ENCODE measurements at regions not wholly inside any gene's neighbourhood (a gene's known extent, or its start where the extent isn't known, plus 50 kb on each side); places are given as distances from the start of the nearest gene placed in this dataset.

GRCh38 chr18:41410006-41410405 lies 545.0 kb upstream of the PIK3C3 start:
- Histone ChIP-seq H3K27ac (no peak overlapping the region), H3F3A (ENCODE audit: low read depth) (no peaks in the 10 kb centered on the region), H3K4me1 (peaks cover 4% of the 10 kb centered on the region), H3K36me3 (no peaks in the 10 kb centered on the region), H3K9me3 (ENCODE audit: low read depth) (no peaks in the 10 kb centered on the region), H4K20me1 (ENCODE audit: low read depth) (no peaks in the 10 kb centered on the region), H3K27me3 (peaks cover 7% of the 10 kb centered on the region), H2AFZ (replicated peaks) (no peak overlapping the region), H3K4me2 (no peak overlapping the region), H3K9ac (no peak overlapping the region), H3K4me3 (no peak overlapping the region), H3K79me2 (ENCODE audit: low read depth) (no peaks in the 10 kb centered on the region)
- no peak overlapping the region for H3K4me3 Mint-ChIP-seq
- no peak for DNase-seq (ENCODE audit: low spot score)
- no peaks in the 10 kb centered on the region for H3K27me3 Mint-ChIP-seq (ENCODE audit: insufficient read depth, low read depth)
- TF ChIP-seq EZH2 (IDR thresholded peaks at IDR 0.05) (no peak), CTCF (IDR thresholded peaks at IDR 0.05) (no peak), EZH2phosphoT487 (IDR thresholded peaks at IDR 0.05) (no peak)
- H3K9me3 Mint-ChIP-seq = peaks cover 3% of the 10 kb centered on the region
- H3K4me1 Mint-ChIP-seq = peaks cover 4% of the 10 kb centered on the region
- H3K36me3 Mint-ChIP-seq = no peaks in the 10 kb centered on the region
- no peak overlapping the region for H3K27ac Mint-ChIP-seq

- Mint-ChIP-seq H3K27ac (no peak overlapping the region), H3K9me3 (no peaks in the 10 kb centered on the region), H3K4me3 (no peak overlapping the region), H3K27me3 (ENCODE audit: insufficient read depth, low read depth) (no peaks in the 10 kb centered on the region), H3K36me3 (no peaks in the 10 kb centered on the region), H3K4me1 (peaks cover 4% of the 10 kb centered on the region)
- peaks cover 4% of the 10 kb centered on the region for H3K4me1 ChIP-seq
- H3K9ac ChIP-seq = no peak overlapping the region
- no peak overlapping the region for H3K4me2 ChIP-seq
- DNase-seq (ENCODE audit: low spot score) = no peak
- TF ChIP-seq EZH2 (IDR thresholded peaks at IDR 0.05) (no peak), EZH2phosphoT487 (IDR thresholded peaks at IDR 0.05) (no peak), CTCF (IDR thresholded peaks at IDR 0.05) (no peak)
- no peak overlapping the region for H3K4me3 ChIP-seq
- peaks cover 7% of the 10 kb centered on the region for H3K27me3 ChIP-seq
- no peaks in the 10 kb centered on the region for H3K36me3 ChIP-seq
- no peak overlapping the region for H3K27ac ChIP-seq
- H3K79me2 ChIP-seq (ENCODE audit: low read depth) = no peaks in the 10 kb centered on the region
- H2AFZ ChIP-seq (replicated peaks) = no peak overlapping the region
- H4K20me1 ChIP-seq (ENCODE audit: low read depth) = no peaks in the 10 kb centered on the region
- no peaks in the 10 kb centered on the region for H3K9me3 ChIP-seq (ENCODE audit: low read depth)
- H3F3A ChIP-seq (ENCODE audit: low read depth) = no peaks in the 10 kb centered on the region
These were observed 548.2 kb upstream of the PIK3C3 start for GRCh38 chr18:41406834-41407233.

- peaks cover 10% of the 10 kb centered on the region for H3K4me1 Mint-ChIP-seq
- Histone ChIP-seq H2AFZ (replicated peaks) (no peak overlapping the region), H3K27ac (no peak overlapping the region), H3K36me3 (no peaks in the 10 kb centered on the region), H3K4me2 (no peak overlapping the region), H3K9me3 (ENCODE audit: low read depth) (no peaks in the 10 kb centered on the region), H3F3A (ENCODE audit: low read depth) (no peaks in the 10 kb centered on the region), H4K20me1 (ENCODE audit: low read depth) (no peaks in the 10 kb centered on the region), H3K4me3 (no peak overlapping the region), H3K9ac (no peak overlapping the region), H3K79me2 (ENCODE audit: low read depth) (no peaks in the 10 kb centered on the region), H3K27me3 (no peaks in the 10 kb centered on the region), H3K4me1 (peaks cover 8% of the 10 kb centered on the region)
- no peak overlapping the region for H3K27ac Mint-ChIP-seq
- TF ChIP-seq CTCF (IDR thresholded peaks at IDR 0.05) (no peak), EZH2 (IDR thresholded peaks at IDR 0.05) (no peak), EZH2phosphoT487 (IDR thresholded peaks at IDR 0.05) (no peak)
- H3K27me3 Mint-ChIP-seq (ENCODE audit: insufficient read depth, low read depth) = no peaks in the 10 kb centered on the region
- H3K36me3 Mint-ChIP-seq = no peaks in the 10 kb centered on the region
- H3K9me3 Mint-ChIP-seq = no peaks in the 10 kb centered on the region
- no peak for DNase-seq (ENCODE audit: low spot score)
- H3K4me3 Mint-ChIP-seq = no peak overlapping the region
These were observed 558.2 kb upstream of the PIK3C3 start for GRCh38 chr18:41396861-41397260.
